ENCODE measurements at regions not wholly inside any gene's neighbourhood (a gene's known extent, or its start where the extent isn't known, plus 50 kb on each side); places are given as distances from the start of the nearest gene placed in this dataset.

GRCh38 chr2:21710496-21710895, 586.7 kb downstream of the TDRD15 start:
- H3K27ac Mint-ChIP-seq = no peak overlapping the region
- no peaks in the 10 kb centered on the region for H3K4me1 Mint-ChIP-seq (ENCODE audit: unreplicated experiment)
- H3K4me3 Mint-ChIP-seq = no peak overlapping the region
- DNase-seq (ENCODE audit: extremely low spot score, unreplicated experiment) = no peak
- no peaks in the 10 kb centered on the region for H3K36me3 Mint-ChIP-seq
- no peaks in the 10 kb centered on the region for H3K9me3 Mint-ChIP-seq
- TF ChIP-seq, protein P1, sequence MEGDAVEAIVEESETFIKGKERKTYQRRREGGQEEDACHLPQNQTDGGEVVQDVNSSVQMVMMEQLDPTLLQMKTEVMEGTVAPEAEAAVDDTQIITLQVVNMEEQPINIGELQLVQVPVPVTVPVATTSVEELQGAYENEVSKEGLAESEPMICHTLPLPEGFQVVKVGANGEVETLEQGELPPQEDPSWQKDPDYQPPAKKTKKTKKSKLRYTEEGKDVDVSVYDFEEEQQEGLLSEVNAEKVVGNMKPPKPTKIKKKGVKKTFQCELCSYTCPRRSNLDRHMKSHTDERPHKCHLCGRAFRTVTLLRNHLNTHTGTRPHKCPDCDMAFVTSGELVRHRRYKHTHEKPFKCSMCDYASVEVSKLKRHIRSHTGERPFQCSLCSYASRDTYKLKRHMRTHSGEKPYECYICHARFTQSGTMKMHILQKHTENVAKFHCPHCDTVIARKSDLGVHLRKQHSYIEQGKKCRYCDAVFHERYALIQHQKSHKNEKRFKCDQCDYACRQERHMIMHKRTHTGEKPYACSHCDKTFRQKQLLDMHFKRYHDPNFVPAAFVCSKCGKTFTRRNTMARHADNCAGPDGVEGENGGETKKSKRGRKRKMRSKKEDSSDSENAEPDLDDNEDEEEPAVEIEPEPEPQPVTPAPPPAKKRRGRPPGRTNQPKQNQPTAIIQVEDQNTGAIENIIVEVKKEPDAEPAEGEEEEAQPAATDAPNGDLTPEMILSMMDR (conservative IDR thresholded peaks at IDR 0.05) = no peak
- H3K27me3 Mint-ChIP-seq = peaks cover 3% of the 10 kb centered on the region

DNA sequence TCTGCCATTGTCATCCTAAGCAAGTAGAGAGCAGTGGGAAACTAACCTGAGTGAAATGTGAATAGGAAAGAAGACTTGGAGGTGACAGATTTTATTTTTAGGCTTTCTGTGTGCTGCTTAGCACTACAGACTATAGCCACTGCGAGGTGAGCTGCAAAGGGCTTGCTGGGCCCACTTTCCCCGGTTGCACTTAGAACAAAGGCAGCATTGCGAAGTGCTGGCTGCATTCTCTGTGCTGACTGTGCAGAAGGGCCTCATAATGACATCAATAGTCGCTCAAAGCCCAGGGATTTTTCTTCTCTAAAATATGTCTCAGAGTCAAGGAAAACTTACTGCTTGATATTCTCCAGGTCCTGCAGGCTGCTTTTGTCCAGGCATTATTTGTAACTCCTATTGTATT, 592.1 kb downstream of the TDRD15 start:
- peaks cover 3% of the 10 kb centered on the region for H3K27me3 Mint-ChIP-seq
- TF ChIP-seq, protein P1 (conservative IDR thresholded peaks at IDR 0.05) = peak; percentile 41
- peaks cover 7% of the 10 kb centered on the region for H3K4me1 Mint-ChIP-seq (ENCODE audit: unreplicated experiment)
- no peak for DNase-seq (ENCODE audit: extremely low spot score, unreplicated experiment)
- H3K4me3 Mint-ChIP-seq = no peak overlapping the region
- H3K9me3 Mint-ChIP-seq = no peaks in the 10 kb centered on the region
- no peak overlapping the region for H3K27ac Mint-ChIP-seq
- H3K36me3 Mint-ChIP-seq = no peaks in the 10 kb centered on the region

DNA sequence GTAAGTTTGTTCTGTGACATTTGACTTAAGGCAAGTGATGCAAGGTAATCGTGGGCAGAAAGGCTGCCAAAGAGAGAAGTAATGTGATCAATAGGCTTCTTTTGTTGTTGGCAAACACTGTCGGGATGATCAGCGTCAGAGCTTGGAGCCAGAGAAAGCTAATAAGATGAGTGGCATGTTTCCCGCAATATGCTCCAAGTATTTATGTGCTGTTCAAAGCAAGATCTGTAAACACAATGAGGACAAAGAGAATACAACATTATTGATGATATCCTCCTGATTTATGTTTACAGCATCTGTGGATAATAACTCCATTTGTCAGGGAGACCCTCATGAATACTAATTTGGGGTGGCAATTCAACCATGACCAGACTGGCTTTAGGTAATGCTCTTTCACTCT, 603.3 kb downstream of the TDRD15 start:
- Mint-ChIP-seq H3K4me3 (no peak overlapping the region), H3K9me3 (no peaks in the 10 kb centered on the region), H3K4me1 (ENCODE audit: unreplicated experiment) (no peaks in the 10 kb centered on the region), H3K36me3 (no peaks in the 10 kb centered on the region), H3K27me3 (peaks cover 3% of the 10 kb centered on the region), H3K27ac (no peak overlapping the region)
- TF ChIP-seq, protein P1 (conservative IDR thresholded peaks at IDR 0.05) = no peak
- DNase-seq (ENCODE audit: extremely low spot score, unreplicated experiment) = no peak

GRCh38 chr2:21728133-21728532, 604.4 kb downstream of the TDRD15 start:
- Mint-ChIP-seq H3K36me3 (no peaks in the 10 kb centered on the region), H3K9me3 (no peaks in the 10 kb centered on the region), H3K4me3 (no peak overlapping the region), H3K27ac (no peak overlapping the region), H3K27me3 (peaks cover 3% of the 10 kb centered on the region), H3K4me1 (ENCODE audit: unreplicated experiment) (no peaks in the 10 kb centered on the region)
- no peak for DNase-seq (ENCODE audit: extremely low spot score, unreplicated experiment)
- TF ChIP-seq, protein P1 (conservative IDR thresholded peaks at IDR 0.05) = no peak

GRCh38 chr2:21730141-21730540, 606.4 kb downstream of the TDRD15 start:
- no peaks in the 10 kb centered on the region for H3K9me3 Mint-ChIP-seq
- no peaks in the 10 kb centered on the region for H3K36me3 Mint-ChIP-seq
- TF ChIP-seq, protein P1 (conservative IDR thresholded peaks at IDR 0.05) = no peak
- H3K4me1 Mint-ChIP-seq (ENCODE audit: unreplicated experiment) = no peaks in the 10 kb centered on the region
- no peak for DNase-seq (ENCODE audit: extremely low spot score, unreplicated experiment)
- no peak overlapping the region for H3K4me3 Mint-ChIP-seq
- H3K27me3 Mint-ChIP-seq = peaks cover 3% of the 10 kb centered on the region
- H3K27ac Mint-ChIP-seq = no peak overlapping the region

GRCh38 chr2:21740484-21740883, 616.7 kb downstream of the TDRD15 start:
- H3K36me3 Mint-ChIP-seq = no peaks in the 10 kb centered on the region
- H3K27ac Mint-ChIP-seq = no peak overlapping the region
- H3K4me1 Mint-ChIP-seq (ENCODE audit: unreplicated experiment) = peaks cover 8% of the 10 kb centered on the region
- TF ChIP-seq, protein P1 (conservative IDR thresholded peaks at IDR 0.05) = no peak
- H3K9me3 Mint-ChIP-seq = no peaks in the 10 kb centered on the region
- H3K27me3 Mint-ChIP-seq = no peaks in the 10 kb centered on the region
- no peak overlapping the region for H3K4me3 Mint-ChIP-seq
- no peak for DNase-seq (ENCODE audit: extremely low spot score, unreplicated experiment)
